H9 (cell line): ENCODE measurements at regions not wholly inside any gene's neighbourhood (a gene's known extent, or its start where the extent isn't known, plus 50 kb on each side); places are given as distances from the start of the nearest gene placed in this dataset.

Source experiments
- DNase-seq: peaks from one replicate; pipeline ENCODE4 v3.0.0-alpha.2; 2017
- H2AFZ ChIP-seq: one replicate; pipeline ENCODE4 v1.6.1; 2013; ENCODE audit warnings: mild to moderate bottlenecking, low read length, control low read depth, moderate library complexity
- H2AK5ac ChIP-seq: 2 replicates; pipeline ENCODE4 v1.6.1; 2013; ENCODE audit warnings: low read length, control low read depth, mixed read lengths; ENCODE audit not compliant: insufficient read length
- H2BK120ac ChIP-seq: one replicate; pipeline ENCODE4 v1.6.1; 2013; ENCODE audit warnings: low read depth, mild to moderate bottlenecking, low read length, control low read depth, inconsistent platforms; ENCODE audit not compliant: poor library complexity, severe bottlenecking
- H2BK12ac ChIP-seq: 2 replicates; pipeline ENCODE4 v1.6.1; 2013; ENCODE audit warnings: low read length, control low read depth, mixed read lengths, low read depth; ENCODE audit not compliant: insufficient read length
- H2BK15ac ChIP-seq: 2 replicates; pipeline ENCODE4 v1.6.1; 2013; ENCODE audit warnings: low read depth, low read length, control low read depth
- H2BK20ac ChIP-seq: one replicate; pipeline ENCODE4 v1.6.1; 2013; ENCODE audit warnings: low read depth, mild to moderate bottlenecking, low read length, control low read depth, inconsistent platforms; ENCODE audit not compliant: poor library complexity, severe bottlenecking
- H2BK5ac ChIP-seq: 2 replicates; pipeline ENCODE4 v1.6.1; 2013; ENCODE audit warnings: low read length, control low read depth, mixed read lengths; ENCODE audit not compliant: insufficient read length
- H3K14ac ChIP-seq: 2 replicates; pipeline ENCODE4 v1.6.1; 2013; ENCODE audit warnings: low read length, control low read depth; ENCODE audit not compliant: insufficient read depth
- H3K18ac ChIP-seq: 2 replicates; pipeline ENCODE4 v1.6.1; 2013; ENCODE audit warnings: low read depth, mild to moderate bottlenecking, mixed read lengths, low read length, control low read depth; ENCODE audit not compliant: insufficient read length
- H3K23ac ChIP-seq: 2 replicates; pipeline ENCODE4 v1.6.1; 2013; ENCODE audit warnings: low read length, control low read depth, mixed read lengths, low read depth; ENCODE audit not compliant: insufficient read length
- H3K23me2 ChIP-seq: 2 replicates; pipeline ENCODE4 v1.6.1; 2013; ENCODE audit warnings: low read depth, mild to moderate bottlenecking, mixed read lengths, low read length, control low read depth; ENCODE audit not compliant: insufficient read length, poor library complexity, severe bottlenecking
- H3K27ac ChIP-seq: 2 replicates; pipeline ENCODE4 v1.5.1; 2013; ENCODE audit warnings: low read length, control low read depth, mixed read lengths, low read depth; ENCODE audit not compliant: insufficient read length
- H3K27me3 ChIP-seq: 2 replicates; pipeline ENCODE4 v1.6.1; 2013; ENCODE audit warnings: low read length, control low read depth, inconsistent platforms; ENCODE audit not compliant: insufficient read depth
- H3K4ac ChIP-seq: 2 replicates; pipeline ENCODE4 v1.6.1; 2013; ENCODE audit warnings: low read depth, mild to moderate bottlenecking, control low read depth, inconsistent platforms, low read length, moderate library complexity
- H3K4me1 ChIP-seq: 2 replicates; pipeline ENCODE4 v1.6.1; 2013; ENCODE audit warnings: low read length, control low read depth, inconsistent platforms; ENCODE audit not compliant: insufficient read depth
- H3K4me2 ChIP-seq: 2 replicates; pipeline ENCODE4 v1.6.1; 2013; ENCODE audit warnings: low read length, control low read depth, mixed read lengths; ENCODE audit not compliant: insufficient read length, insufficient read depth
- H3K56ac ChIP-seq: 2 replicates; pipeline ENCODE4 v1.6.1; 2013; ENCODE audit warnings: low read depth, mild to moderate bottlenecking, mixed read lengths, low read length, control low read depth; ENCODE audit not compliant: insufficient read length
- H3K79me1 ChIP-seq: 2 replicates; pipeline ENCODE4 v1.6.1; 2013; ENCODE audit warnings: low read depth, mild to moderate bottlenecking, moderate library complexity, low read length, control low read depth, inconsistent platforms; ENCODE audit not compliant: insufficient read depth, poor library complexity, severe bottlenecking
- H3K79me2 ChIP-seq: 2 replicates; pipeline ENCODE4 v1.6.1; 2013; ENCODE audit warnings: low read length, control low read depth, inconsistent platforms; ENCODE audit not compliant: insufficient read depth
- H3K9ac ChIP-seq: 2 replicates; pipeline ENCODE4 v1.6.1; 2013; ENCODE audit warnings: low read length, control low read depth, mixed read lengths; ENCODE audit not compliant: insufficient read length; ENCODE audit errors: extremely low read depth
- H3K9me3 ChIP-seq: one replicate; pipeline ENCODE4 v1.6.1; 2013; ENCODE audit warnings: low read depth, low read length, inconsistent platforms; ENCODE audit not compliant: control insufficient read depth
- H3T11ph ChIP-seq: one replicate; pipeline ENCODE4 v1.6.1; 2013; ENCODE audit warnings: mild to moderate bottlenecking, low read length, control low read depth, inconsistent platforms
- H4K20me1 ChIP-seq: one replicate; pipeline ENCODE4 v1.6.1; 2013; ENCODE audit not compliant: control insufficient read depth, insufficient read length, insufficient read depth
- H4K5ac ChIP-seq: 2 replicates; pipeline ENCODE4 v1.6.1; 2013; ENCODE audit warnings: low read depth, mild to moderate bottlenecking, mixed read lengths, low read length, control low read depth; ENCODE audit not compliant: insufficient read length
- H4K8ac ChIP-seq: replicated peaks from 2 replicates; pipeline ENCODE4 v1.6.1; 2013; ENCODE audit warnings: low read length, control low read depth, mixed read lengths, low read depth; ENCODE audit not compliant: insufficient read length
- H4K91ac ChIP-seq: 2 replicates; pipeline ENCODE4 v1.6.1; 2013; ENCODE audit warnings: low read depth, mild to moderate bottlenecking, moderate library complexity, mixed read lengths, low read length, control low read depth; ENCODE audit not compliant: insufficient read length
- H3K27ac Mint-ChIP-seq, 3 experiments: 2 replicates in 2 of 3; 3 replicates in 1 of 3; pipeline ENCODE4 v1.8.0; 2020 to 2021; ENCODE audit warnings: mixed read lengths in 3 of 3, mild to moderate bottlenecking in 1 of 3, moderate library complexity in 1 of 3
- H3K27me3 Mint-ChIP-seq: 2 replicates; pipeline ENCODE4 v1.8.0; 2021; ENCODE audit warnings: low read depth, mild to moderate bottlenecking, moderate library complexity, mixed read lengths
- H3K36me3 Mint-ChIP-seq, 3 experiments: 2 replicates in 2 of 3; 3 replicates in 1 of 3; pipeline ENCODE4 v1.8.0; 2020 to 2021; ENCODE audit warnings: low read depth in 3 of 3, mixed read lengths in 3 of 3; ENCODE audit not compliant: insufficient read depth in 1 of 3
- H3K4me1 Mint-ChIP-seq, 2 experiments: 2 replicates each; pipeline ENCODE4 v1.8.0; 2020; ENCODE audit warnings: mixed read lengths in 2 of 2
- H3K4me3 Mint-ChIP-seq, 2 experiments: 2 replicates in 1 of 2; 3 replicates in 1 of 2; pipeline ENCODE4 v1.8.0; 2020 to 2021; ENCODE audit warnings: mild to moderate bottlenecking in 2 of 2, mixed read lengths in 2 of 2, moderate library complexity in 1 of 2
- H3K9me3 Mint-ChIP-seq, 2 experiments: 2 replicates in 1 of 2; 3 replicates in 1 of 2; pipeline ENCODE4 v1.8.0; 2020; ENCODE audit warnings: mild to moderate bottlenecking in 2 of 2, mixed read lengths in 2 of 2, moderate library complexity in 1 of 2
- CTCF ChIP-seq: fragments of 200-600 bp; sonication (generic); conservative IDR thresholded peaks from 3 replicates; pipeline ENCODE4 v1.8.0; 2021; ENCODE audit warnings: antibody characterized with exemption, mild to moderate bottlenecking

- H3K27ac Mint-ChIP-seq, result no peak overlapping the region
- H2BK20ac ChIP-seq, result no peak overlapping the region
- H3K9ac ChIP-seq, result no peak overlapping the region
- H3K9me3 ChIP-seq, result no peaks in the 10 kb centered on the region
- H3K79me2 ChIP-seq, result no peaks in the 10 kb centered on the region
- H2BK12ac ChIP-seq, result no peak overlapping the region
- H3K79me1 ChIP-seq, result no peaks in the 10 kb centered on the region
- TF ChIP-seq CTCF, result no peak
- no peak overlapping the region for H2BK15ac ChIP-seq
- no peak overlapping the region for H3K14ac ChIP-seq
- no peaks in the 10 kb centered on the region for H3K9me3 Mint-ChIP-seq
- no peaks in the 10 kb centered on the region for H4K20me1 ChIP-seq
- no peak overlapping the region for H2AFZ ChIP-seq
- H3K23me2 ChIP-seq, result no peaks in the 10 kb centered on the region
- H3K4me1 ChIP-seq, result no peaks in the 10 kb centered on the region
- H2BK120ac ChIP-seq, result no peak overlapping the region
- no peak for DNase-seq
- no peak overlapping the region for H3T11ph ChIP-seq
- no peak overlapping the region for H4K91ac ChIP-seq
- H3K36me3 Mint-ChIP-seq, result no peaks in the 10 kb centered on the region
- no peak overlapping the region for H2BK5ac ChIP-seq
- no peak overlapping the region for H3K4me2 ChIP-seq
- H3K4ac ChIP-seq, result no peak overlapping the region
- H4K8ac ChIP-seq, result no peak overlapping the region
- H3K4me3 Mint-ChIP-seq, result no peak overlapping the region
- H3K23ac ChIP-seq, result no peak overlapping the region
- H3K56ac ChIP-seq, result no peak overlapping the region
- no peaks in the 10 kb centered on the region for H3K27me3 Mint-ChIP-seq
- no peak overlapping the region for H2AK5ac ChIP-seq
- H4K5ac ChIP-seq, result no peak overlapping the region
- H3K27ac ChIP-seq, result no peak overlapping the region
- H3K27me3 ChIP-seq, result no peaks in the 10 kb centered on the region
- no peak overlapping the region for H3K18ac ChIP-seq
- H3K4me1 Mint-ChIP-seq, result no peaks in the 10 kb centered on the region
Measured at GRCh38 chr11:109648804-109649203, 226.8 kb downstream of the C11orf87 start.
